ENCODE measurements at regions not wholly inside any gene's neighbourhood (a gene's known extent, or its start where the extent isn't known, plus 50 kb on each side); places are given as distances from the start of the nearest gene placed in this dataset.
"Not testable (repeated sequence)": the region's sequence is repeated elsewhere in the genome, so short reads cannot be mapped to it uniquely, and the experiment has no call there.

- no peaks in the 10 kb centered on the region for H3K36me3 Mint-ChIP-seq (ENCODE audit: low read depth)
- POLR2A ChIA-PET, result no interaction called here
- peaks cover 10% of the 10 kb centered on the region for H3K27me3 Mint-ChIP-seq
Measured at GRCh38 chr9:38329968-38330367, 62.5 kb upstream of the ALDH1B1 start.

GRCh38 chr9:38328765-38329164 lies 63.7 kb upstream of the ALDH1B1 start:
- Mint-ChIP-seq H3K4me1 (no peaks in the 10 kb centered on the region), H3K9me3 (no peaks in the 10 kb centered on the region), H3K4me3 (no peak overlapping the region), H3K36me3 (ENCODE audit: low read depth) (no peaks in the 10 kb centered on the region), H3K27ac (no peak overlapping the region), H3K27me3 (peaks cover 10% of the 10 kb centered on the region)
- ChIA-PET POLR2A (no interaction called here), CTCF (no interaction called here)
- no peak for DNase-seq

More at GRCh38 chr9:38329968-38330367, 62.5 kb upstream of the ALDH1B1 start:
- Mint-ChIP-seq H3K4me1 (no peaks in the 10 kb centered on the region), H3K9me3 (no peaks in the 10 kb centered on the region), H3K27ac (no peak overlapping the region), H3K4me3 (no peak overlapping the region)
- CTCF ChIA-PET, result interaction anchor here (0.5 kb wide), 1 partner anchor 683 kb away, joined by 3 read pairs; no protein-coding TSS in a partner anchor
- no peak for DNase-seq

- POLR2A ChIA-PET, result no interaction called here
- H3K27ac Mint-ChIP-seq, result no peak overlapping the region
- H3K4me1 Mint-ChIP-seq, result no peaks in the 10 kb centered on the region
- DNase-seq, result no peak
- H3K27me3 Mint-ChIP-seq, result peaks cover 14% of the 10 kb centered on the region
- no peak overlapping the region for H3K4me3 Mint-ChIP-seq
- no peaks in the 10 kb centered on the region for H3K36me3 Mint-ChIP-seq (ENCODE audit: low read depth)
- H3K9me3 Mint-ChIP-seq, result no peaks in the 10 kb centered on the region
- CTCF ChIA-PET, result no interaction called here
Measured at GRCh38 chr9:38326122-38326521, 66.4 kb upstream of the ALDH1B1 start.

- not testable (repeated sequence) for H3K27ac Mint-ChIP-seq
Measured at GRCh38 chr9:38324213-38324612, 68.3 kb upstream of the ALDH1B1 start.

GRCh38 chr9:38322937-38323336 lies 69.6 kb upstream of the ALDH1B1 start:
- ChIA-PET CTCF (no interaction called here), POLR2A (no interaction called here)
- Mint-ChIP-seq H3K4me3 (no peak overlapping the region), H3K36me3 (ENCODE audit: low read depth) (no peaks in the 10 kb centered on the region), H3K9me3 (no peaks in the 10 kb centered on the region), H3K27me3 (peaks cover 12% of the 10 kb centered on the region), H3K4me1 (peaks cover 8% of the 10 kb centered on the region), H3K27ac (no peak overlapping the region)
- DNase-seq, result no peak

More at GRCh38 chr9:38324213-38324612, 68.3 kb upstream of the ALDH1B1 start:
- DNase-seq; CTCF ChIA-PET; POLR2A ChIA-PET; H3K4me1 Mint-ChIP-seq; H3K36me3 Mint-ChIP-seq (ENCODE audit: low read depth); H3K9me3 Mint-ChIP-seq; H3K4me3 Mint-ChIP-seq: not testable (repeated sequence)
- peaks cover 16% of the 10 kb centered on the region for H3K27me3 Mint-ChIP-seq

- Mint-ChIP-seq H3K27me3 (peaks cover 11% of the 10 kb centered on the region), H3K9me3 (no peaks in the 10 kb centered on the region), H3K4me1 (peaks cover 8% of the 10 kb centered on the region), H3K36me3 (ENCODE audit: low read depth) (no peaks in the 10 kb centered on the region), H3K4me3 (no peak overlapping the region), H3K27ac (no peak overlapping the region)
- POLR2A ChIA-PET, result no interaction called here
- DNase-seq, result no peak
- CTCF ChIA-PET, result interaction anchor here (0.6 to 1.5 kb wide), 3 partner anchors 20 to 159 kb away, joined by 3 to 4 read pairs (median 3); no protein-coding TSS in a partner anchor
Measured at GRCh38 chr9:38319496-38320173, 72.9 kb upstream of the ALDH1B1 start.

- DNase-seq, result peak; percentile 23
- no peak overlapping the region for H3K27ac Mint-ChIP-seq
- H3K27me3 Mint-ChIP-seq, result peaks cover 13% of the 10 kb centered on the region
- H3K36me3 Mint-ChIP-seq (ENCODE audit: low read depth), result no peaks in the 10 kb centered on the region
- no peaks in the 10 kb centered on the region for H3K9me3 Mint-ChIP-seq
- peaks cover 8% of the 10 kb centered on the region for H3K4me1 Mint-ChIP-seq
- CTCF ChIA-PET, result interaction anchor here (1.5 kb wide), 1 partner anchor 158 kb away, joined by 3 read pairs; no protein-coding TSS in a partner anchor
- H3K4me3 Mint-ChIP-seq, result no peak overlapping the region
- POLR2A ChIA-PET, result no interaction called here
Measured at GRCh38 chr9:38318759-38319495, 73.6 kb upstream of the ALDH1B1 start.

- no peak overlapping the region for H3K27ac Mint-ChIP-seq
- no peaks in the 10 kb centered on the region for H3K9me3 Mint-ChIP-seq
- no peak overlapping the region for H3K4me3 Mint-ChIP-seq
- POLR2A ChIA-PET, result no interaction called here
- no peak for DNase-seq
- no peaks in the 10 kb centered on the region for H3K36me3 Mint-ChIP-seq (ENCODE audit: low read depth)
- CTCF ChIA-PET, result no interaction called here
- peaks cover 8% of the 10 kb centered on the region for H3K4me1 Mint-ChIP-seq
- H3K27me3 Mint-ChIP-seq, result peaks cover 12% of the 10 kb centered on the region
Measured at GRCh38 chr9:38316166-38316780, 76.2 kb upstream of the ALDH1B1 start.

- DNase-seq, result no peak
- CTCF ChIA-PET, result no interaction called here
- POLR2A ChIA-PET, result no interaction called here
- Mint-ChIP-seq H3K36me3 (ENCODE audit: low read depth) (no peaks in the 10 kb centered on the region), H3K27me3 (peaks cover 13% of the 10 kb centered on the region), H3K27ac (no peak overlapping the region), H3K4me3 (no peak overlapping the region), H3K4me1 (peaks cover 8% of the 10 kb centered on the region), H3K9me3 (no peaks in the 10 kb centered on the region)
Measured at GRCh38 chr9:38315085-38315595, 77.4 kb upstream of the ALDH1B1 start.

- Mint-ChIP-seq H3K4me3 (no peak overlapping the region), H3K4me1 (no peaks in the 10 kb centered on the region), H3K9me3 (no peaks in the 10 kb centered on the region), H3K27me3 (peaks cover 18% of the 10 kb centered on the region), H3K36me3 (ENCODE audit: low read depth) (no peaks in the 10 kb centered on the region), H3K27ac (no peak overlapping the region)
- ChIA-PET CTCF (no interaction called here), POLR2A (no interaction called here)
- no peak for DNase-seq
Measured at GRCh38 chr9:38313421-38313820, 79.1 kb upstream of the ALDH1B1 start.

- Mint-ChIP-seq H3K27ac (no peak overlapping the region), H3K4me1 (no peaks in the 10 kb centered on the region), H3K9me3 (no peaks in the 10 kb centered on the region), H3K4me3 (no peak overlapping the region), H3K36me3 (ENCODE audit: low read depth) (no peaks in the 10 kb centered on the region), H3K27me3 (peaks cover 18% of the 10 kb centered on the region)
- POLR2A ChIA-PET, result no interaction called here
- CTCF ChIA-PET, result no interaction called here
- DNase-seq, result no peak
Measured at GRCh38 chr9:38312406-38312805, 80.1 kb upstream of the ALDH1B1 start.

GRCh38 chr9:38311382-38312270 lies 80.9 kb upstream of the ALDH1B1 start:
- CTCF ChIA-PET, result no interaction called here
- POLR2A ChIA-PET, result no interaction called here
- no peaks in the 10 kb centered on the region for H3K9me3 Mint-ChIP-seq
- H3K4me3 Mint-ChIP-seq, result no peak overlapping the region
- H3K27me3 Mint-ChIP-seq, result peaks cover 18% of the 10 kb centered on the region
- H3K36me3 Mint-ChIP-seq (ENCODE audit: low read depth), result no peaks in the 10 kb centered on the region
- H3K4me1 Mint-ChIP-seq, result no peaks in the 10 kb centered on the region
- H3K27ac Mint-ChIP-seq, result no peak overlapping the region
- no peak for DNase-seq
